ENCODE measurements at regions not wholly inside any gene's neighbourhood (a gene's known extent, or its start where the extent isn't known, plus 50 kb on each side); places are given as distances from the start of the nearest gene placed in this dataset.
"Not testable (repeated sequence)": the region's sequence is repeated elsewhere in the genome, so short reads cannot be mapped to it uniquely, and the experiment has no call there.

- ATAC-seq (ENCODE audit: low read depth): no peak
- no peaks in the 10 kb centered on the region for H3K36me3 ChIP-seq (ENCODE audit: low read depth)
- H3K9me3 ChIP-seq (ENCODE audit: severe bottlenecking): no peaks in the 10 kb centered on the region
- H3K4me1 ChIP-seq (ENCODE audit: insufficient read depth, poor library complexity, severe bottlenecking): no peaks in the 10 kb centered on the region
- DNase-seq (ENCODE audit: low spot score): no peak
- H3K27me3 ChIP-seq (ENCODE audit: insufficient read depth, poor library complexity, severe bottlenecking): no peaks in the 10 kb centered on the region
- TF ChIP-seq, protein P1, sequence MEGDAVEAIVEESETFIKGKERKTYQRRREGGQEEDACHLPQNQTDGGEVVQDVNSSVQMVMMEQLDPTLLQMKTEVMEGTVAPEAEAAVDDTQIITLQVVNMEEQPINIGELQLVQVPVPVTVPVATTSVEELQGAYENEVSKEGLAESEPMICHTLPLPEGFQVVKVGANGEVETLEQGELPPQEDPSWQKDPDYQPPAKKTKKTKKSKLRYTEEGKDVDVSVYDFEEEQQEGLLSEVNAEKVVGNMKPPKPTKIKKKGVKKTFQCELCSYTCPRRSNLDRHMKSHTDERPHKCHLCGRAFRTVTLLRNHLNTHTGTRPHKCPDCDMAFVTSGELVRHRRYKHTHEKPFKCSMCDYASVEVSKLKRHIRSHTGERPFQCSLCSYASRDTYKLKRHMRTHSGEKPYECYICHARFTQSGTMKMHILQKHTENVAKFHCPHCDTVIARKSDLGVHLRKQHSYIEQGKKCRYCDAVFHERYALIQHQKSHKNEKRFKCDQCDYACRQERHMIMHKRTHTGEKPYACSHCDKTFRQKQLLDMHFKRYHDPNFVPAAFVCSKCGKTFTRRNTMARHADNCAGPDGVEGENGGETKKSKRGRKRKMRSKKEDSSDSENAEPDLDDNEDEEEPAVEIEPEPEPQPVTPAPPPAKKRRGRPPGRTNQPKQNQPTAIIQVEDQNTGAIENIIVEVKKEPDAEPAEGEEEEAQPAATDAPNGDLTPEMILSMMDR (IDR thresholded peaks at IDR 0.05; ENCODE audit: poor library complexity, severe bottlenecking): no peak
- no peak overlapping the region for H3K4me3 ChIP-seq (ENCODE audit: severe bottlenecking)
- no peak overlapping the region for H3K27ac ChIP-seq (ENCODE audit: poor library complexity, severe bottlenecking)
These were observed 205.4 kb downstream of the SPATA31A6 start for GRCh38 chr9:42388846-42389245.

GRCh38 chr9:42392773-42393455 lies 209.5 kb downstream of the SPATA31A6 start:
- H3K27me3 ChIP-seq (ENCODE audit: insufficient read depth, poor library complexity, severe bottlenecking); H3K27ac ChIP-seq (ENCODE audit: poor library complexity, severe bottlenecking); ATAC-seq (ENCODE audit: low read depth); H3K9me3 ChIP-seq (ENCODE audit: severe bottlenecking); H3K4me3 ChIP-seq (ENCODE audit: severe bottlenecking); H3K4me1 ChIP-seq (ENCODE audit: insufficient read depth, poor library complexity, severe bottlenecking); DNase-seq (ENCODE audit: low spot score); H3K36me3 ChIP-seq (ENCODE audit: low read depth): not testable (repeated sequence)

- no peak for DNase-seq (ENCODE audit: low spot score)
These were observed 212.9 kb downstream of the SPATA31A6 start for GRCh38 chr9:42396318-42396717.

DNA sequence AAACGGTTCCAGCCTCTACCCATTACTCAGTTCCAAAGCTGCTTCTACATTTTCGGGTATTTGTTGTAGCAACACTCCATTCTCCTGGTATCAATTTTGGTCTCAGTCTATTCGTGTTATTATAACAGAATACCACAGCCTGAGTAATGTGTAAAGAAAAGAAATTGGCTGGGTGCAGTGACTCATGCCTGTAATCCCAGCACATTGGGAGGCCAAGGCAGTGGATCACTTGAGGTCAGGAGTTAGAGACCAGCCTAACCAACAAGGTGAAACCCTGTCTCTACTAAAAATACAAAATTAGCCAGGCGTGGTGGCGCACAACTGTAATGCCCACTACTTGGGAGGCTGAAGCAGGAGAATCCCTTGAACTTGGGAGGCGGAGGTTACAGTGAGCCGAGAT lies 213.9 kb downstream of the SPATA31A6 start:
- not testable (repeated sequence) for H3K36me3 ChIP-seq (ENCODE audit: low read depth); H3K27me3 ChIP-seq (ENCODE audit: insufficient read depth, poor library complexity, severe bottlenecking); H3K27ac ChIP-seq (ENCODE audit: poor library complexity, severe bottlenecking); H3K9me3 ChIP-seq (ENCODE audit: severe bottlenecking); DNase-seq (ENCODE audit: low spot score); H3K4me1 ChIP-seq (ENCODE audit: insufficient read depth, poor library complexity, severe bottlenecking); H3K4me3 ChIP-seq (ENCODE audit: severe bottlenecking)
- ATAC-seq (ENCODE audit: low read depth): peak; percentile 64

More at GRCh38 chr9:42396318-42396717, 212.9 kb downstream of the SPATA31A6 start:
- Histone ChIP-seq H3K4me3 (ENCODE audit: severe bottlenecking) (no peak overlapping the region), H3K36me3 (ENCODE audit: low read depth) (no peaks in the 10 kb centered on the region), H3K27ac (ENCODE audit: poor library complexity, severe bottlenecking) (no peak overlapping the region), H3K9me3 (ENCODE audit: severe bottlenecking) (no peaks in the 10 kb centered on the region), H3K27me3 (ENCODE audit: insufficient read depth, poor library complexity, severe bottlenecking) (no peaks in the 10 kb centered on the region), H3K4me1 (ENCODE audit: insufficient read depth, poor library complexity, severe bottlenecking) (no peaks in the 10 kb centered on the region)
- ATAC-seq (ENCODE audit: low read depth): no peak
- TF ChIP-seq, protein P1 (IDR thresholded peaks at IDR 0.05; ENCODE audit: poor library complexity, severe bottlenecking): no peak

DNA sequence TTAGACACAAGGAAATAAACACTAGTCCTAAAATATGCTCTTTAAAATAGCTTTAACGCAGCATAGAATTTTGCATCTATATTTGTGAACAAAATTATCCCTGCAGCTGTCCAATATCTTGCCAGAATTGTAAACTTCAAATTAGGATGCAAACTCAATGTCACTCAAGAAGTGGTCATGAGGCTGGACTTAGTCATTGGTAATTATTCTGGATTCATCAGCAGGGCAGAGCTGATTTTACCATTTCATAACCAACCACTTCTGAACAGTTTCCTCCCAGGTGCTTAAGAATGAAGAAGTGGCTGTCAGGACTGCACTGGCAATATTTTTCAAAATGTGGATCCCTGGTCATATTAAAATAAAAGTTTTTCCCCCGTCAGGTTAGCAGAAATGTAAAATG lies 219.5 kb downstream of the SPATA31A6 start:
- not testable (repeated sequence) for H3K36me3 ChIP-seq (ENCODE audit: low read depth); H3K9me3 ChIP-seq (ENCODE audit: severe bottlenecking); H3K27ac ChIP-seq (ENCODE audit: poor library complexity, severe bottlenecking); H3K4me1 ChIP-seq (ENCODE audit: insufficient read depth, poor library complexity, severe bottlenecking); H3K4me3 ChIP-seq (ENCODE audit: severe bottlenecking); ATAC-seq (ENCODE audit: low read depth); H3K27me3 ChIP-seq (ENCODE audit: insufficient read depth, poor library complexity, severe bottlenecking); DNase-seq (ENCODE audit: low spot score)

DNA sequence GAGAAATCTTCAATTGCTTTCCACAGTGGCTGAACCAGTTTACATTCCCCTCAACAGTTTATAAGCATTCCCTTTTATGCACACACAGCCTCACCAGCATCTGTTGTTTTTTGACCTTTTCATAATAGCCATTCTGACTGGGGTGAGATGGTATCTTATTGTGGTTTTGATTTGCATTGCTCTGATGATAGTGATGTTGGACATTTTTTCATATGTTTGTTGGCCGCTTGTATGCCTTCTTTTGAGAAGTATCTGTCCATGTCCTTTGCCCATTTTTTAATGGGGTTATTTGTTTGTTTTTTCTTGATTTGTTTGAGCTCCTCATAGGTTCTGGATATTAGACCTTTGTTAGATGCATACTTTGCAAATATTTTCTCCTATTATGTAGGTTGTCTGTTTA lies 226.1 kb downstream of the SPATA31A6 start:
- not testable (repeated sequence) for H3K4me1 ChIP-seq (ENCODE audit: insufficient read depth, poor library complexity, severe bottlenecking); H3K36me3 ChIP-seq (ENCODE audit: low read depth); ATAC-seq (ENCODE audit: low read depth); H3K27ac ChIP-seq (ENCODE audit: poor library complexity, severe bottlenecking); H3K4me3 ChIP-seq (ENCODE audit: severe bottlenecking); DNase-seq (ENCODE audit: low spot score); H3K9me3 ChIP-seq (ENCODE audit: severe bottlenecking); H3K27me3 ChIP-seq (ENCODE audit: insufficient read depth, poor library complexity, severe bottlenecking)

DNA sequence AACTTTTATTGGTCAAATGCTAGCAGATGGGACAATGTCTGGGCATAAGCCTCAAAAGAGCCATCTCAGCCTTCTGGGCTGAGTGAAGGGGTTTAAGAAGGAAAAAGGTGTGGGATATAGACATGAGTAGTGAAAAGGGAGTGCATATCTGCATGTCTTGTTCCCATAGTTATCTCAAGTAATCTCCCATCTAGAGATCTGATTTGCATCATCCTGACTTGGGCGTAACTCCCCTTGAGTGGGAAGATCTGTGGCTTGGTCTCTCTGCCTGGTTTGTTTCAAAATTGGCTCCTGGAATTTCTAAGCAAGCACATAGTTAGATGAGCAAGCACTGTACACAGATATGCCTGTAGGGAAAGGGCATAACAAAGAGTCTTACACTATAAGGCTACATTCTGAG lies 228.9 kb downstream of the SPATA31A6 start:
- ATAC-seq (ENCODE audit: low read depth): not testable (repeated sequence)

DNA sequence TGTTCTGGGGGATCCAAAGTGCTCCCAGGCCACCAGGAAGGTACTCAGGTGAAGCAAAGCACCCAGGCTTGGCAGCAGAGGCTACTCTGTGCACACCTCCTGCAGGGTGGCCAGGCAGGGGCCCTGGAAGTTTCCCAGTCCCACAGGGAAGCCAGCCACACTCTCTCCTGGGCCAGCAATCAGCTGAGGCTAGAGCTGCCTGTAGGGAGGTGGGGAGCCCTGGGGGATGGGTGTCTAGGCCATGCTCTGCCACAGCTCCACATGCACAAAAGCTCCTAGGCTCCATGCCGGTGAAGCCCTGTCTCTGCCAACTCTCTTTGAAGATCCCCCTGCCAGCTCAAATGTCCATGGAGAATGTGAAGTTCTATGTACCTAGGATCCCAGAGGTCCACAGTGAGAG lies 231.4 kb downstream of the SPATA31A6 start:
- H3K4me1 ChIP-seq (ENCODE audit: insufficient read depth, poor library complexity, severe bottlenecking); ATAC-seq (ENCODE audit: low read depth); H3K9me3 ChIP-seq (ENCODE audit: severe bottlenecking); H3K36me3 ChIP-seq (ENCODE audit: low read depth); H3K27me3 ChIP-seq (ENCODE audit: insufficient read depth, poor library complexity, severe bottlenecking); H3K4me3 ChIP-seq (ENCODE audit: severe bottlenecking); H3K27ac ChIP-seq (ENCODE audit: poor library complexity, severe bottlenecking); DNase-seq (ENCODE audit: low spot score): not testable (repeated sequence)

More for the DNA sequence above, 228.9 kb downstream of the SPATA31A6 start:
- not testable (repeated sequence) for DNase-seq (ENCODE audit: low spot score); H3K9me3 ChIP-seq (ENCODE audit: severe bottlenecking); H3K36me3 ChIP-seq (ENCODE audit: low read depth); H3K4me3 ChIP-seq (ENCODE audit: severe bottlenecking); H3K27ac ChIP-seq (ENCODE audit: poor library complexity, severe bottlenecking); H3K27me3 ChIP-seq (ENCODE audit: insufficient read depth, poor library complexity, severe bottlenecking); H3K4me1 ChIP-seq (ENCODE audit: insufficient read depth, poor library complexity, severe bottlenecking)

GRCh38 chr9:42419652-42420051 lies 236.2 kb downstream of the SPATA31A6 start:
- not testable (repeated sequence) for H3K9me3 ChIP-seq (ENCODE audit: severe bottlenecking); H3K4me1 ChIP-seq (ENCODE audit: insufficient read depth, poor library complexity, severe bottlenecking); H3K36me3 ChIP-seq (ENCODE audit: low read depth); ATAC-seq (ENCODE audit: low read depth); DNase-seq (ENCODE audit: low spot score); H3K4me3 ChIP-seq (ENCODE audit: severe bottlenecking); H3K27ac ChIP-seq (ENCODE audit: poor library complexity, severe bottlenecking); H3K27me3 ChIP-seq (ENCODE audit: insufficient read depth, poor library complexity, severe bottlenecking)

DNA sequence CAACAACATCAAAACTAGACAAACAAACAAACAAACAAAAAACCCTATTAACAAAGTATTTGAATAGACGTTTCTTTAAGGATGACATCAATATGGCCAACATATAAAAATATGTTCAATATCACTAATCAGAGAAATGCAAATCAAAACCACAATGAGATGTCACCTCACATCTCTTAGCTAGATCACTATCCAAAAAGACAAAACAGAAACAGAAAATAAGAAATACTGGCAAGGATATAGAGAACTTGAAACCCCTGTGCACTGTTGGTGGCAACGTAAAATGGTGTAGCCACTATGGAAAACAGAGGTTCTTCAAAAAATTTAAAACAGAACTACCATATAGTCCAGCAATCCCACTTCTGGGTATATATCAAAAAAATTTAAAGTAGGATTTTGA lies 236.9 kb downstream of the SPATA31A6 start:
- not testable (repeated sequence) for H3K27me3 ChIP-seq (ENCODE audit: insufficient read depth, poor library complexity, severe bottlenecking); H3K36me3 ChIP-seq (ENCODE audit: low read depth); H3K4me3 ChIP-seq (ENCODE audit: severe bottlenecking); DNase-seq (ENCODE audit: low spot score); H3K4me1 ChIP-seq (ENCODE audit: insufficient read depth, poor library complexity, severe bottlenecking); H3K9me3 ChIP-seq (ENCODE audit: severe bottlenecking); ATAC-seq (ENCODE audit: low read depth)
- H3K27ac ChIP-seq (ENCODE audit: poor library complexity, severe bottlenecking): peak overlapping the region; percentile 77
